ENCODE measurements at regions not wholly inside any gene's neighbourhood (a gene's known extent, or its start where the extent isn't known, plus 50 kb on each side); places are given as distances from the start of the nearest gene placed in this dataset.

- DNase-seq = no peak
Measured at GRCh38 chr3:83765956-83766355, 1192.8 kb upstream of the CADM2 start.

GRCh38 chr3:83769791-83770663 is 1188.8 kb upstream of the CADM2 start:
- DNase-seq = no peak

GRCh38 chr3:83770664-83771402 is 1188.0 kb upstream of the CADM2 start:
- no peak for DNase-seq

- DNase-seq = no peak
Measured at GRCh38 chr3:83802801-83803200, 1156.0 kb upstream of the CADM2 start.

- no peak for DNase-seq
Measured at GRCh38 chr3:83807511-83807910, 1151.3 kb upstream of the CADM2 start.

- DNase-seq = no peak
Measured at GRCh38 chr3:83813176-83813575, 1145.6 kb upstream of the CADM2 start.

- no peak for DNase-seq
Measured at GRCh38 chr3:83816653-83817052, 1142.1 kb upstream of the CADM2 start.

- no peak for DNase-seq
Measured at GRCh38 chr3:83821506-83821905, 1137.3 kb upstream of the CADM2 start.

- DNase-seq = no peak
Measured at GRCh38 chr3:83823095-83823494, 1135.7 kb upstream of the CADM2 start.

- no peak for DNase-seq
Measured at GRCh38 chr3:83835040-83835439, 1123.7 kb upstream of the CADM2 start.

GRCh38 chr3:83842511-83842910 is 1116.3 kb upstream of the CADM2 start:
- no peak for DNase-seq

GRCh38 chr3:83843716-83844115 is 1115.1 kb upstream of the CADM2 start:
- peak; percentile 54 for DNase-seq

- no peak for DNase-seq
Measured at GRCh38 chr3:83849106-83849730, 1109.6 kb upstream of the CADM2 start.

GRCh38 chr3:83863380-83863779 is 1095.4 kb upstream of the CADM2 start:
- no peak for DNase-seq

- no peak for DNase-seq
Measured at GRCh38 chr3:83868909-83869567, 1089.8 kb upstream of the CADM2 start.

- no peak for DNase-seq
Measured at GRCh38 chr3:83873550-83873949, 1085.2 kb upstream of the CADM2 start.

- DNase-seq = no peak
Measured at GRCh38 chr3:83877910-83878309, 1080.9 kb upstream of the CADM2 start.

- no peak for DNase-seq
Measured at GRCh38 chr3:83882701-83883100, 1076.1 kb upstream of the CADM2 start.

- DNase-seq = no peak
Measured at GRCh38 chr3:83890039-83890762, 1068.6 kb upstream of the CADM2 start.

GRCh38 chr3:83890763-83891135 is 1068.0 kb upstream of the CADM2 start:
- no peak for DNase-seq

GRCh38 chr3:83894223-83894622 is 1064.6 kb upstream of the CADM2 start:
- no peak for DNase-seq

- DNase-seq = no peak
Measured at GRCh38 chr3:83895892-83896291, 1062.9 kb upstream of the CADM2 start.
